HFF-Myc (cell line): ENCODE measurements at regions not wholly inside any gene's neighbourhood (a gene's known extent, or its start where the extent isn't known, plus 50 kb on each side); places are given as distances from the start of the nearest gene placed in this dataset.

ENCODE experiments used
- DNase-seq: peaks from one replicate; pipeline ENCODE4 v3.0.0-alpha.2; 2011; ENCODE audit warnings: low read depth; ENCODE audit errors: extremely low read depth
- H3K4me3 ChIP-seq: replicated peaks from 2 replicates; pipeline ENCODE4 v1.5.1; 2011; ENCODE audit warnings: low read depth, mild to moderate bottlenecking, control low read depth, low read length
- TF ChIP-seq, protein P1 (sequence below): IDR thresholded peaks from 2 replicates; pipeline ENCODE4 v1.5.1; 2012; ENCODE audit warnings: mild to moderate bottlenecking, low read depth, low read length, control low read depth; ENCODE audit errors: missing control alignments

GRCh38 chr14:86574778-86575129 is 1044.8 kb downstream of the FLRT2 start:
- TF ChIP-seq, protein P1, sequence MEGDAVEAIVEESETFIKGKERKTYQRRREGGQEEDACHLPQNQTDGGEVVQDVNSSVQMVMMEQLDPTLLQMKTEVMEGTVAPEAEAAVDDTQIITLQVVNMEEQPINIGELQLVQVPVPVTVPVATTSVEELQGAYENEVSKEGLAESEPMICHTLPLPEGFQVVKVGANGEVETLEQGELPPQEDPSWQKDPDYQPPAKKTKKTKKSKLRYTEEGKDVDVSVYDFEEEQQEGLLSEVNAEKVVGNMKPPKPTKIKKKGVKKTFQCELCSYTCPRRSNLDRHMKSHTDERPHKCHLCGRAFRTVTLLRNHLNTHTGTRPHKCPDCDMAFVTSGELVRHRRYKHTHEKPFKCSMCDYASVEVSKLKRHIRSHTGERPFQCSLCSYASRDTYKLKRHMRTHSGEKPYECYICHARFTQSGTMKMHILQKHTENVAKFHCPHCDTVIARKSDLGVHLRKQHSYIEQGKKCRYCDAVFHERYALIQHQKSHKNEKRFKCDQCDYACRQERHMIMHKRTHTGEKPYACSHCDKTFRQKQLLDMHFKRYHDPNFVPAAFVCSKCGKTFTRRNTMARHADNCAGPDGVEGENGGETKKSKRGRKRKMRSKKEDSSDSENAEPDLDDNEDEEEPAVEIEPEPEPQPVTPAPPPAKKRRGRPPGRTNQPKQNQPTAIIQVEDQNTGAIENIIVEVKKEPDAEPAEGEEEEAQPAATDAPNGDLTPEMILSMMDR: no peak
- no peak for DNase-seq
- no peak overlapping the region for H3K4me3 ChIP-seq

- TF ChIP-seq, protein P1: no peak
- H3K4me3 ChIP-seq: no peak overlapping the region
- no peak for DNase-seq
Measured at GRCh38 chr14:86574051-86574777, 1044.3 kb downstream of the FLRT2 start.

- no peak overlapping the region for H3K4me3 ChIP-seq
- DNase-seq: no peak
- TF ChIP-seq, protein P1: no peak
Measured at GRCh38 chr14:86570371-86570770, 1040.4 kb downstream of the FLRT2 start.

GRCh38 chr14:86543521-86543920 is 1013.6 kb downstream of the FLRT2 start:
- H3K4me3 ChIP-seq: no peak overlapping the region
- TF ChIP-seq, protein P1: no peak
- DNase-seq: no peak

GRCh38 chr14:86541972-86542371 is 1012.0 kb downstream of the FLRT2 start:
- H3K4me3 ChIP-seq: no peak overlapping the region
- TF ChIP-seq, protein P1: no peak
- DNase-seq: no peak

DNA sequence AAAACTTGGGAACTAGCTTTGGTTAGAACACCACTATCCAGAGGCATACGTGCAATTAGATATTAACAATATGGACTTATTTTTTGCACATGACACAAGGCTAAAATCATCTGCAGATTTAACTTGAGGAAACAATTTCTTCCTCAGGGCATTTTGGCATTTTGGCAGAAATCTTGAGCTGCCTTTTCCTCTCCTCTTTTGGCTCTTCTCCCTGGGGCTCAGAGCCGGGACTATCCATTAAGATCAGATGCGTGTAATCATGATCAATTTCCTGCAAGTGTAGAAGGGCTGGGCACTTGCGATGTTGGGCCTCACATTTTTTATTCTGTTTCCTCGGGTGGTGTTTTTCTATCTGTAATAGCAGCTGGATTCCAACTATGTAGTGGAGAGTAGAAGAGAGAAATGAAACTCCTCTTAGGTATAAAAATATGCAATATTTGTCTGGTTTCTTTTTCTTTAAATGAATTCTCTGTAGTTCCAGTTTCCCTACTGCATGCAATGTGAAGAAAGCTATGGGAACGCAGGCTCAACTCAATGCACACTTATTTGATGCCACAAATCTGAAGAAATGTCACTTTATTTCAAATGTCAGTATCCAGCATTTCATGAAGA is 1010.8 kb downstream of the FLRT2 start:
- H3K4me3 ChIP-seq: no peak overlapping the region
- DNase-seq: no peak
- TF ChIP-seq, protein P1: no peak
